ENCODE measurements at regions not wholly inside any gene's neighbourhood (a gene's known extent, or its start where the extent isn't known, plus 50 kb on each side); places are given as distances from the start of the nearest gene placed in this dataset.

- TF ChIP-seq TCF7L2 (IDR thresholded peaks at IDR 0.05; ENCODE audit: low read depth, low read length) (no peak), POLR2AphosphoS5 (IDR thresholded peaks at IDR 0.05; ENCODE audit: low read depth, low read length) (no peak)
- TF ChIP-seq, protein P1, sequence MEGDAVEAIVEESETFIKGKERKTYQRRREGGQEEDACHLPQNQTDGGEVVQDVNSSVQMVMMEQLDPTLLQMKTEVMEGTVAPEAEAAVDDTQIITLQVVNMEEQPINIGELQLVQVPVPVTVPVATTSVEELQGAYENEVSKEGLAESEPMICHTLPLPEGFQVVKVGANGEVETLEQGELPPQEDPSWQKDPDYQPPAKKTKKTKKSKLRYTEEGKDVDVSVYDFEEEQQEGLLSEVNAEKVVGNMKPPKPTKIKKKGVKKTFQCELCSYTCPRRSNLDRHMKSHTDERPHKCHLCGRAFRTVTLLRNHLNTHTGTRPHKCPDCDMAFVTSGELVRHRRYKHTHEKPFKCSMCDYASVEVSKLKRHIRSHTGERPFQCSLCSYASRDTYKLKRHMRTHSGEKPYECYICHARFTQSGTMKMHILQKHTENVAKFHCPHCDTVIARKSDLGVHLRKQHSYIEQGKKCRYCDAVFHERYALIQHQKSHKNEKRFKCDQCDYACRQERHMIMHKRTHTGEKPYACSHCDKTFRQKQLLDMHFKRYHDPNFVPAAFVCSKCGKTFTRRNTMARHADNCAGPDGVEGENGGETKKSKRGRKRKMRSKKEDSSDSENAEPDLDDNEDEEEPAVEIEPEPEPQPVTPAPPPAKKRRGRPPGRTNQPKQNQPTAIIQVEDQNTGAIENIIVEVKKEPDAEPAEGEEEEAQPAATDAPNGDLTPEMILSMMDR (IDR thresholded peaks at IDR 0.05), result no peak
- TF ChIP-seq, protein P2, sequence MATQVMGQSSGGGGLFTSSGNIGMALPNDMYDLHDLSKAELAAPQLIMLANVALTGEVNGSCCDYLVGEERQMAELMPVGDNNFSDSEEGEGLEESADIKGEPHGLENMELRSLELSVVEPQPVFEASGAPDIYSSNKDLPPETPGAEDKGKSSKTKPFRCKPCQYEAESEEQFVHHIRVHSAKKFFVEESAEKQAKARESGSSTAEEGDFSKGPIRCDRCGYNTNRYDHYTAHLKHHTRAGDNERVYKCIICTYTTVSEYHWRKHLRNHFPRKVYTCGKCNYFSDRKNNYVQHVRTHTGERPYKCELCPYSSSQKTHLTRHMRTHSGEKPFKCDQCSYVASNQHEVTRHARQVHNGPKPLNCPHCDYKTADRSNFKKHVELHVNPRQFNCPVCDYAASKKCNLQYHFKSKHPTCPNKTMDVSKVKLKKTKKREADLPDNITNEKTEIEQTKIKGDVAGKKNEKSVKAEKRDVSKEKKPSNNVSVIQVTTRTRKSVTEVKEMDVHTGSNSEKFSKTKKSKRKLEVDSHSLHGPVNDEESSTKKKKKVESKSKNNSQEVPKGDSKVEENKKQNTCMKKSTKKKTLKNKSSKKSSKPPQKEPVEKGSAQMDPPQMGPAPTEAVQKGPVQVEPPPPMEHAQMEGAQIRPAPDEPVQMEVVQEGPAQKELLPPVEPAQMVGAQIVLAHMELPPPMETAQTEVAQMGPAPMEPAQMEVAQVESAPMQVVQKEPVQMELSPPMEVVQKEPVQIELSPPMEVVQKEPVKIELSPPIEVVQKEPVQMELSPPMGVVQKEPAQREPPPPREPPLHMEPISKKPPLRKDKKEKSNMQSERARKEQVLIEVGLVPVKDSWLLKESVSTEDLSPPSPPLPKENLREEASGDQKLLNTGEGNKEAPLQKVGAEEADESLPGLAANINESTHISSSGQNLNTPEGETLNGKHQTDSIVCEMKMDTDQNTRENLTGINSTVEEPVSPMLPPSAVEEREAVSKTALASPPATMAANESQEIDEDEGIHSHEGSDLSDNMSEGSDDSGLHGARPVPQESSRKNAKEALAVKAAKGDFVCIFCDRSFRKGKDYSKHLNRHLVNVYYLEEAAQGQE (IDR thresholded peaks at IDR 0.05; ENCODE audit: insufficient read depth in 1 of 2, low read depth in 2 of 2, low read length in 1 of 2), result no peak
Measured at GRCh38 chr3:74751775-74752174, 137.3 kb upstream of the CNTN3 start.

Measured in Panc1 (cell line).